Central memory CD8-positive, alpha-beta T cell (primary cell): ENCODE measurements at regions not wholly inside any gene's neighbourhood (a gene's known extent, or its start where the extent isn't known, plus 50 kb on each side); places are given as distances from the start of the nearest gene placed in this dataset.
A peak's percentile ranks its signal among the peaks of the same experiment; 100 is the strongest.

Source experiments
- ATAC-seq: fragments of 150-1000 bp; cut with Tn5 transposase; replicated peaks from 2 replicates; pipeline ENCODE4 v1.10.0; 2022; ENCODE audit warnings: mild to moderate bottlenecking, moderate FRiP score, moderate number of reproducible peaks; ENCODE audit not compliant: poor library complexity, severe bottlenecking; ENCODE audit errors: extremely low read depth
- DNase-seq, 2 donors: peaks; one replicate each; pipeline ENCODE4 v3.0.0; 2021; ENCODE audit warnings: low spot score in 2 of 2
- H3K27ac Mint-ChIP-seq: one replicate; pipeline ENCODE4 v1.8.0; 2022; ENCODE audit warnings: low read depth, mild to moderate bottlenecking, moderate library complexity, mixed read lengths
- H3K27me3 Mint-ChIP-seq: one replicate; pipeline ENCODE4 v1.8.0; 2022; ENCODE audit warnings: mixed read lengths
- H3K36me3 Mint-ChIP-seq: one replicate; pipeline ENCODE4 v1.8.0; 2022; ENCODE audit warnings: mild to moderate bottlenecking, moderate library complexity, mixed read lengths; ENCODE audit not compliant: insufficient read depth
- H3K4me1 Mint-ChIP-seq: one replicate; pipeline ENCODE4 v1.8.0; 2022; ENCODE audit warnings: mixed read lengths
- H3K4me3 Mint-ChIP-seq: one replicate; pipeline ENCODE4 v1.8.0; 2022; ENCODE audit warnings: mild to moderate bottlenecking, moderate library complexity, mixed read lengths
- H3K9me3 Mint-ChIP-seq: one replicate; pipeline ENCODE4 v1.8.0; 2022; ENCODE audit warnings: mixed read lengths

- no peak overlapping the region for H3K27ac Mint-ChIP-seq
- no peaks in the 10 kb centered on the region for H3K36me3 Mint-ChIP-seq
- no peaks in the 10 kb centered on the region for H3K9me3 Mint-ChIP-seq
- no peaks in the 10 kb centered on the region for H3K4me1 Mint-ChIP-seq
- no peak overlapping the region for H3K4me3 Mint-ChIP-seq
- no peak for DNase-seq
- no peak for ATAC-seq
- no peaks in the 10 kb centered on the region for H3K27me3 Mint-ChIP-seq
Measured at GRCh38 chr3:111285184-111285538, 213.5 kb downstream of the NECTIN3 start.

DNA sequence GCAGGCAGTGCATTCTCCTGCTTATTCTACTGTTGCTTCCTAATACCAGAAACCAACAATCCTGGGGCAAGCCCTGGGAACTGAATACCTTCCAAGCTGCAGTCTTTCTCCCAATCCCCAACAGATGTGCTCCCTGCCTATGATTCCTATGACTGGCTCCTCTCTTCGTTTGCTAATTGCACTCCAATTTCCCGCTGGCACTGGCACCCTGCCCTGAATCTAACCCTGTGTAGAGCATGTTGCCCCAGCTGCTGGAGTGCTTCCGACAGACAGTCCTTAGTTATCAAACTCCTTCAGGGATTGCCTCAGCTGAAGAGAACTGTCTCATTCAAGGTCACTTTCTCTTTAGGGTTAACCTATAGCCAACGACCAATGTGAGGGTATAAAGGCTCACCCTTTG, 214.1 kb downstream of the NECTIN3 start:
- no peak for DNase-seq
- no peaks in the 10 kb centered on the region for H3K4me1 Mint-ChIP-seq
- H3K36me3 Mint-ChIP-seq, result no peaks in the 10 kb centered on the region
- H3K27ac Mint-ChIP-seq, result no peak overlapping the region
- no peaks in the 10 kb centered on the region for H3K27me3 Mint-ChIP-seq
- H3K4me3 Mint-ChIP-seq, result no peak overlapping the region
- ATAC-seq, result no peak
- H3K9me3 Mint-ChIP-seq, result no peaks in the 10 kb centered on the region

DNA sequence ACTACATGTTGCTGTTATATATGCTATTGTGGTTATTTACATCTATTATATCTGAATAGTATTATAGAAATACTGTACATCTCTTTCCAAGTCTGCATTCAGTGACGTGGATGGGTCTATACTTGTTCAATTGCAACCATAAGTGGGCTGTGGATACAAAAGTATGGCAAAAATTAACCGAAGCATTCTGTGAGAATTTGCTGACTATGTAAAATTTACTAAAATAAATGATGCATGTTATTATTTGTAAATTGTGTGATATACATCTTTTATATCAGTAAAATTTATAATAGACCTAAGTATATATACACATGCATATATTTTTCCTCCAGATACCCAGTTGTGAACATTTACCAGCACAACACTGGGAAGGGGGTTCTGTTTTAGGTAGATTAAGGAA, 215.1 kb downstream of the NECTIN3 start:
- no peaks in the 10 kb centered on the region for H3K4me1 Mint-ChIP-seq
- H3K27ac Mint-ChIP-seq, result no peak overlapping the region
- no peak for DNase-seq
- no peak for ATAC-seq
- no peaks in the 10 kb centered on the region for H3K36me3 Mint-ChIP-seq
- no peaks in the 10 kb centered on the region for H3K27me3 Mint-ChIP-seq
- no peak overlapping the region for H3K4me3 Mint-ChIP-seq
- H3K9me3 Mint-ChIP-seq, result no peaks in the 10 kb centered on the region

DNA sequence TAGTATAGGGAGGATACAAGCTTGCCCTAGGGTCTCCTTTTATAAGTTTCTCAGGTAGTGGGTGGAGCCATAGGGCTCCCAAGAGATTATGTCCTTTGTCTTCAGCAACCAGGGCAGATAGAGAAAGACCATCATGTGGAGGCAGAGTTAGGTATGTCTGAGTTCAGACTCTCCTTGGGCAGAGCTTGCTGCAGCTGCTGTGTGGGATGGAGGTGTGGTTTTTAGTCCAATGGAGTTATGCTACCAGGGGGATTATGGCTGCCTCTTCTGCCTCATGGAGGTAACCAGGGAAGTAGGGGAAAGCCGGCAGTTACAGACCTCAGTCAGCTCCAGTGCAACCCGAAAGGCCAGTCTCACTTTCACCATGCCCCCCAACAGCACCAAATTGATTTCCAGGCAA, 220.5 kb downstream of the NECTIN3 start:
- no peaks in the 10 kb centered on the region for H3K9me3 Mint-ChIP-seq
- no peak for ATAC-seq
- no peaks in the 10 kb centered on the region for H3K4me1 Mint-ChIP-seq
- no peaks in the 10 kb centered on the region for H3K36me3 Mint-ChIP-seq
- no peak overlapping the region for H3K4me3 Mint-ChIP-seq
- DNase-seq, result no peak
- H3K27ac Mint-ChIP-seq, result no peak overlapping the region
- no peaks in the 10 kb centered on the region for H3K27me3 Mint-ChIP-seq

DNA sequence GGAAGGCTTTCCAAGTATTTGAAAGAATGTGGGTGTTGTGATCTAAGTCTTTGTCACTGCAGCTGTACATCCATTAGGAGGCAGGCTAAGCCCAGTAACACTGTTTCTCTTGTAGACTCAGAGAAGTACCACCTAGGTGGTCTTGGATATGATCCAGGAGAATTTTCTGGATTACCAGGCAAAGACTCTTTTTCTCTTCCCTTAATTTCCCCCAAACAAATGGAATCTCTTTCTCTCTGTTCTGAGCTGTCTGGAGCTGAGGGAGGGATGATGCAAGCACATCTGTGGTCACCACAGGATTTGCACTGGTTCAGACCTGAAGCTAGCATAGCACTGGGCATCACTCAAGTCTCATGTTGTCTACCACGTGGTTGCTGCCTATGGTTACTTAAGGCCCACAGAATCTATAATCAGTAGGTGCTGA, 227.6 kb downstream of the NECTIN3 start:
- Mint-ChIP-seq H3K4me1 (peaks cover 10% of the 10 kb centered on the region), H3K27ac (no peak overlapping the region), H3K4me3 (no peak overlapping the region), H3K36me3 (no peaks in the 10 kb centered on the region), H3K27me3 (peaks cover 5% of the 10 kb centered on the region), H3K9me3 (no peaks in the 10 kb centered on the region)
- DNase-seq (no peak), ATAC-seq (no peak)

- Mint-ChIP-seq H3K27ac (no peak overlapping the region), H3K4me3 (no peak overlapping the region), H3K4me1 (peaks cover 10% of the 10 kb centered on the region), H3K36me3 (no peaks in the 10 kb centered on the region), H3K9me3 (no peaks in the 10 kb centered on the region), H3K27me3 (peaks cover 9% of the 10 kb centered on the region)
- no peak for ATAC-seq
- DNase-seq, result no peak
Measured at GRCh38 chr3:111301238-111301798, 229.7 kb downstream of the NECTIN3 start.

- no peaks in the 10 kb centered on the region for H3K36me3 Mint-ChIP-seq
- no peaks in the 10 kb centered on the region for H3K9me3 Mint-ChIP-seq
- ATAC-seq, result no peak
- H3K4me3 Mint-ChIP-seq, result no peak overlapping the region
- peaks cover 10% of the 10 kb centered on the region for H3K4me1 Mint-ChIP-seq
- H3K27me3 Mint-ChIP-seq, result peaks cover 9% of the 10 kb centered on the region
- H3K27ac Mint-ChIP-seq, result no peak overlapping the region
- DNase-seq, result no peak
Measured at GRCh38 chr3:111302063-111302462, 230.4 kb downstream of the NECTIN3 start.

- Mint-ChIP-seq H3K4me1 (peaks cover 10% of the 10 kb centered on the region), H3K9me3 (no peaks in the 10 kb centered on the region), H3K36me3 (no peaks in the 10 kb centered on the region), H3K4me3 (no peak overlapping the region), H3K27me3 (peaks cover 9% of the 10 kb centered on the region), H3K27ac (no peak overlapping the region)
- no peak for DNase-seq
- no peak for ATAC-seq
Measured at GRCh38 chr3:111303760-111304159, 232.1 kb downstream of the NECTIN3 start.

DNA sequence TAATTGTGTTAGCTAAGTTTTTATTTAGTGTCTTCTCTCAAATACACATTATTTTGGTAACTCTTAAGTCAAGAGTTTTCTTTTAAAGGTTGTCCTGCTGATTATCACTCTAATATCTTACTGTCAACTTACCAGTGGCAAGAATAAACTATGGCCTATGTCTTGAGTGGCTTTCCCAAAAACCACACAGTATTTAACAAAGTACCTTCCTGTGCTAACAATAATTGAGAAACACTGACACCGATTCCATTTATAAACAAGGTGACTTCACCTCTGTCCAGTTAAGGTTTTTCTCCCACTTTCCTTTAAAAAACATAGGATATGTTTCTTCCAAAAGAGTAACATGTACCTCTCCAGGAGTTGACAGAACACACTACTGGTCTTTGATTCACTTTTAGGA, 234.3 kb upstream of the CD96 start:
- H3K36me3 Mint-ChIP-seq, result no peaks in the 10 kb centered on the region
- peak overlapping the region; percentile 63 for H3K27ac Mint-ChIP-seq
- no peaks in the 10 kb centered on the region for H3K9me3 Mint-ChIP-seq
- H3K4me3 Mint-ChIP-seq, result no peak overlapping the region
- peaks cover 25% of the 10 kb centered on the region for H3K4me1 Mint-ChIP-seq
- no peak for ATAC-seq
- H3K27me3 Mint-ChIP-seq, result peaks cover 9% of the 10 kb centered on the region
- DNase-seq, result no peak

DNA sequence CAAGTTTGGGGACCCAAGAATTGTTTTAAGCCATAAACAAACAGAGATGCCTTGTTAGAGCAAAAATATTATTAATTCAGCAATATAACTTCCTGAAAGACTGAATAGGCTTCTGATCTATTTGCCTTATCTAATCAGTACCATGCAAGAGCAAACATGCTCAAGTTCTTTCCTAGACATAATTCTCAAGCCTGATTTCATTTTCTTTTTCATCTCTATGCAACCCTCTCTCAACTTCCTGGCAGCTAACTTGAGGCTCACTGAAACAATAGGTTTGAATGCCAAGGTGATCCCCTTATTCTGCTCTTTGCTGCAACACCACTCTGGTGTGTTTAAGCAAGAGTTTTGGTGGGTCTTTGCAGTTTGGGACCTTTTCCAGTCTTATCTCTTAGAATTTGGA, 230.9 kb upstream of the CD96 start:
- H3K4me3 Mint-ChIP-seq, result peak overlapping the region; percentile 17
- peak overlapping the region; percentile 83 for H3K27ac Mint-ChIP-seq
- DNase-seq, result no peak

GRCh38 chr3:111311709-111312235, 230.2 kb upstream of the CD96 start:
- ATAC-seq (peak; percentile 55), DNase-seq (no peak)
- Mint-ChIP-seq H3K4me1 (peaks cover 25% of the 10 kb centered on the region), H3K36me3 (no peaks in the 10 kb centered on the region), H3K4me3 (peak overlapping the region; percentile 0), H3K27ac (peak overlapping the region; percentile 83), H3K27me3 (no peaks in the 10 kb centered on the region), H3K9me3 (no peaks in the 10 kb centered on the region)

More for the DNA sequence above, 230.9 kb upstream of the CD96 start:
- H3K9me3 Mint-ChIP-seq, result no peaks in the 10 kb centered on the region
- peak; percentile 61 for ATAC-seq
- H3K27me3 Mint-ChIP-seq, result no peaks in the 10 kb centered on the region
- H3K4me1 Mint-ChIP-seq, result peaks cover 25% of the 10 kb centered on the region
- H3K36me3 Mint-ChIP-seq, result no peaks in the 10 kb centered on the region

GRCh38 chr3:111314181-111314873, 227.7 kb upstream of the CD96 start:
- ATAC-seq (no peak), DNase-seq (no peak)
- H3K36me3 Mint-ChIP-seq, result no peaks in the 10 kb centered on the region
- no peak overlapping the region for H3K27ac Mint-ChIP-seq
- H3K27me3 Mint-ChIP-seq, result no peaks in the 10 kb centered on the region
- no peak overlapping the region for H3K4me3 Mint-ChIP-seq
- H3K4me1 Mint-ChIP-seq, result peaks cover 28% of the 10 kb centered on the region
- no peaks in the 10 kb centered on the region for H3K9me3 Mint-ChIP-seq

DNA sequence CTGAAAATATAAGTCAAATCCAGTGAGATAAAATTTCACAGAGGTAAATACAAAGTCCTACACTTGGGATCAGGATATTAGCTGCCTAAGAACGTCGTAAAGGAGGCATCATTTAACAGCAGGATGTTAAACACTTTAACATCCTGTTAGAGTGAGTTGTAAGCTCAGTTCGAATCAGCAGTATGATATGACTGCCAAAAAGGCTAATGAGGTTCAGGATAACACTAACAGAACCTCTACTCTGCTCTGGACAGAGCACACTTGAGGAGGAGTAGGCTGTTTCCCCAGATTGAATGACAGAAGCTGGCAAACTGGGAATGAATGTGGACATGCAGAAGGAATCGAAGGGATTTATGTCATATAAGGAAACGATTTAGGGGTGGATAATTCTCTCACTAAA, 227.1 kb upstream of the CD96 start:
- DNase-seq (no peak), ATAC-seq (no peak)
- H3K9me3 Mint-ChIP-seq, result no peaks in the 10 kb centered on the region
- no peaks in the 10 kb centered on the region for H3K27me3 Mint-ChIP-seq
- no peak overlapping the region for H3K4me3 Mint-ChIP-seq
- no peak overlapping the region for H3K27ac Mint-ChIP-seq
- H3K36me3 Mint-ChIP-seq, result no peaks in the 10 kb centered on the region
- H3K4me1 Mint-ChIP-seq, result peaks cover 30% of the 10 kb centered on the region
